ENCODE measurements at regions not wholly inside any gene's neighbourhood (a gene's known extent, or its start where the extent isn't known, plus 50 kb on each side); places are given as distances from the start of the nearest gene placed in this dataset.

- Histone ChIP-seq H3K4me3 (no peak overlapping the region), H3K27ac (no peak overlapping the region)
- no peak for TF ChIP-seq CTCF (IDR thresholded peaks at IDR 0.05)
- DNase-seq (ENCODE audit: low spot score) = no peak
Observed at GRCh38 chr1:18007391-18008041, 100.1 kb upstream of the IGSF21 start.

GRCh38 chr1:18008081-18008480 is 99.5 kb upstream of the IGSF21 start:
- DNase-seq (ENCODE audit: low spot score) = no peak
- Histone ChIP-seq H3K27ac (no peak overlapping the region), H3K4me3 (no peak overlapping the region)
- TF ChIP-seq CTCF (IDR thresholded peaks at IDR 0.05) = no peak

GRCh38 chr1:18009055-18009454 is 98.5 kb upstream of the IGSF21 start:
- H3K4me3 ChIP-seq = no peak overlapping the region
- DNase-seq (ENCODE audit: low spot score) = no peak
- no peak for TF ChIP-seq CTCF (IDR thresholded peaks at IDR 0.05)
- H3K27ac ChIP-seq = no peak overlapping the region

DNA sequence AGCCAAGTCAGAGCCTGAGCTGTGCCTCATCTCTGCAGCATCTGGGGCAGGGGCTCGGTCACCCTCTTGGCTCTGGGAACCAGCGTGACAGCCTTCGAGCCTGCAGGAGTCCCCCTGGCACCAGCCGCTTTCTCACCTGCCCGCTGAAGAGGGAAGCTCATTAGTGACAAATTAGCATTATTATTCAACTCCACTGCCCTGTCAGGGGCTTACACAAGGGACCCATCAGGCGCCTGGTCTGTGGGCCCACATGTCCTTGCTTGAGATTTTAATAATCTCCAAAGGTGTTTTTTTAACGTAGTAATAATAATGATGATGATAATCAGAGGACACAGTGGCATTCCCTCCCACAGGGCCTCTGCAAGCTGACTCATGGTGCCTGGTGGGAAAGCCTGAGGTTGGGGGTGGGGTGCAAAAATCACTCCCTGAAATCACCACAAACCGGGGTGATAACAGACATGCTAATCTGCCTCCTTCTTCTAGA is 98.1 kb upstream of the IGSF21 start:
- no peak for DNase-seq (ENCODE audit: low spot score)
- H3K27ac ChIP-seq = no peak overlapping the region
- H3K4me3 ChIP-seq = no peak overlapping the region
- no peak for TF ChIP-seq CTCF (IDR thresholded peaks at IDR 0.05)

GRCh38 chr1:18010408-18010807 is 97.2 kb upstream of the IGSF21 start:
- no peak overlapping the region for H3K4me3 ChIP-seq
- H3K27ac ChIP-seq = no peak overlapping the region
- DNase-seq (ENCODE audit: low spot score) = no peak
- no peak for TF ChIP-seq CTCF (IDR thresholded peaks at IDR 0.05)

DNA sequence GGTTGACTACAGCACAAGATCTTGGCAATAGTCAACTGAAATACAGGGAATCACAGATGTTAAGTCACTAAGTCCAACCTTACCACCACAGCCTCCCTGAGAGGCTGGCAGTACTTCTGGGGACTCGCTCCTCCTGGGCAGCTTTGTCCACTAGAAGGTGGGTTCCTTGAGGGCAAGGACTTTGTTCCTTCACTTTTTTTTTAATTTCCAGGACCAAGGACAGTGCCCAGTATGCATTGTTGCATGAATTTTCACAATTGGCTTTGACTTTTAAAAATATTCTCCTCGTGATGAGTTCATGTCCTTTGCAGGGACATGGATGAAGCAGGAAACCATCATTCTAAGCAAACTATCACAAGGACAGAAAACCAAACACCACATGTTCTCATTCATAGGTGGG is 96.7 kb upstream of the IGSF21 start:
- TF ChIP-seq CTCF (IDR thresholded peaks at IDR 0.05) = no peak
- H3K27ac ChIP-seq = no peak overlapping the region
- DNase-seq (ENCODE audit: low spot score) = no peak
- H3K4me3 ChIP-seq = no peak overlapping the region

GRCh38 chr1:18011703-18012102 is 95.9 kb upstream of the IGSF21 start:
- DNase-seq (ENCODE audit: low spot score) = no peak
- TF ChIP-seq CTCF (IDR thresholded peaks at IDR 0.05) = no peak
- Histone ChIP-seq H3K4me3 (no peak overlapping the region), H3K27ac (no peak overlapping the region)
